ENCODE measurements at regions not wholly inside any gene's neighbourhood (a gene's known extent, or its start where the extent isn't known, plus 50 kb on each side); places are given as distances from the start of the nearest gene placed in this dataset.

DNA sequence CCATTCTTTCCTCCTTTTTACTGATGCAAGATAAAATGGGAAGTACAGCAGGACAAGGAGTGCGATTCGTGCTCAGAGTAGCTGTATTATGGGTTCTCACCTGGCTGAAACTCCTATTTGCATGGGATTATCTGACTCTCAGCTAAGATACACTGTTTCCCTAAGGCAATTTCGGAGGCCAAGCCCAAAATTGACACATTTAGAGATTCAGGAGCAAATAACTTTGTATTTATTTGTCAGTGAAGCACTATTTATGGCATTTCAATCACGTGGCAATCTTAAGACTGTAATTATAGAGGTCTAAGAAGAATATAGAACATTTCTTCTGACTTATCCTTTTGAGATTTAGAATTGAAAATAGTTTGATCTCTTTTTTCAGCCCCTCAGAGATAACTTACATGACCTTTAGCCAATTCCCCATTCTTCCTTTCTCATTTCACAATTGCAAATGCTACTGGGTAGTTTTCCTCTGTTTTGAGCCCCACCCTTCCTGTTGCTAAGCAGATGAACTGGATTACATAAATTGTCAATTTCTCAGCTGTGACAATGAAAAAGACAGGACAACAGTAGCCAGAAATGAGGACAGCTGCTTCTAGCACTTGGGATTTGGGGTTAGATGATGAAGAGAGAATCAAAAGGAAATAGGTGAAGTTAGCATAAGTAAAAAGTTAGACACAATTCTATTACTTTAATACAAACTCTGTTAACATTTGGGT is 122.7 kb upstream of the FRY start:
- Histone ChIP-seq H3K9me1 (ENCODE audit: insufficient read depth, low read length) (no peaks in the 10 kb centered on the region), H3K79me1 (ENCODE audit: low read depth in 1 of 2, low read length in 2 of 2) (no peaks in the 10 kb centered on the region), H4K91ac (ENCODE audit: insufficient read depth, low read depth, low read length) (no peak overlapping the region), H2BK5ac (ENCODE audit: low read depth, low read length, poor library complexity, severe bottlenecking) (no peak overlapping the region), H3K14ac (replicated peaks; ENCODE audit: low read depth, low read length) (no peak overlapping the region), H3K9ac (ENCODE audit: low read depth, low read length) (no peak overlapping the region), H4K8ac (ENCODE audit: low read depth in 2 of 2, low read length in 2 of 2) (no peak overlapping the region), H3K4me3 (ENCODE audit: insufficient read depth, low read depth, low read length) (no peak overlapping the region), H4K5ac (ENCODE audit: low read depth, low read length) (no peak overlapping the region), H2BK20ac (ENCODE audit: low read depth, low read length) (no peak overlapping the region), H3K56ac (ENCODE audit: extremely low read depth, insufficient read depth, low read length) (no peak overlapping the region), H2BK15ac (ENCODE audit: low read depth, low read length) (no peak overlapping the region), H3K4me2 (ENCODE audit: low read depth, low read length) (no peak overlapping the region), H2BK120ac (ENCODE audit: low read depth, low read length) (no peak overlapping the region), H3K9me3 (ENCODE audit: control insufficient read depth, insufficient read depth, low read length) (no peaks in the 10 kb centered on the region), H3K27me3 (ENCODE audit: control insufficient read depth, insufficient read depth, low read length) (peaks cover 8% of the 10 kb centered on the region; the same call in 1 of the 2 replicates), H3K18ac (ENCODE audit: low read depth, low read length) (no peak overlapping the region), H3K4me1 (ENCODE audit: control insufficient read depth, insufficient read depth, low read length) (no peaks in the 10 kb centered on the region; the same call in 1 of the 2 replicates), H3K23ac (ENCODE audit: low read depth, low read length) (no peak overlapping the region), H2AK9ac (replicated peaks; ENCODE audit: low read depth, low read length, poor library complexity) (no peak overlapping the region), H2AK5ac (ENCODE audit: low read depth, low read length) (no peak overlapping the region), H3K4ac (ENCODE audit: low read depth, low read length) (no peak overlapping the region), H2AFZ (replicated peaks; ENCODE audit: low read length, poor library complexity) (no peak overlapping the region), H3K36me3 (ENCODE audit: control insufficient read depth, insufficient read depth, low read length) (no peaks in the 10 kb centered on the region), H3K27ac (ENCODE audit: insufficient read depth, low read length) (no peak overlapping the region), H4K20me1 (ENCODE audit: insufficient read depth, low read length) (no peaks in the 10 kb centered on the region)
- no peak for TF ChIP-seq MAFK (IDR thresholded peaks at IDR 0.05; ENCODE audit: low read depth, low read length)
- TF ChIP-seq, protein P1, sequence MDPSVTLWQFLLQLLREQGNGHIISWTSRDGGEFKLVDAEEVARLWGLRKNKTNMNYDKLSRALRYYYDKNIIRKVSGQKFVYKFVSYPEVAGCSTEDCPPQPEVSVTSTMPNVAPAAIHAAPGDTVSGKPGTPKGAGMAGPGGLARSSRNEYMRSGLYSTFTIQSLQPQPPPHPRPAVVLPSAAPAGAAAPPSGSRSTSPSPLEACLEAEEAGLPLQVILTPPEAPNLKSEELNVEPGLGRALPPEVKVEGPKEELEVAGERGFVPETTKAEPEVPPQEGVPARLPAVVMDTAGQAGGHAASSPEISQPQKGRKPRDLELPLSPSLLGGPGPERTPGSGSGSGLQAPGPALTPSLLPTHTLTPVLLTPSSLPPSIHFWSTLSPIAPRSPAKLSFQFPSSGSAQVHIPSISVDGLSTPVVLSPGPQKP (IDR thresholded peaks at IDR 0.05; ENCODE audit: borderline replicate concordance, low read depth, low read length): no peak
- ChIA-PET POLR2A (ENCODE audit: unreplicated experiment) (no interaction called here), CTCF (interaction anchor here (0.7 to 1.8 kb wide), 5 partner anchors 11 to 328 kb away, joined by 3 to 27 read pairs (median 4); no protein-coding TSS in a partner anchor)
- DNase-seq (no peak), ATAC-seq (ENCODE audit: low read depth) (no peak)
- intact Hi-C loops (cut with micrococcal nuclease): no loop called here
- in situ Hi-C loops (cut with MboI; ENCODE audit: low sequenced_read_pairs): no loop called here
- no CpG with 5 or more reads among the region's 4 CpGs for WGBS, 2 experiments (ENCODE audit: extremely low coverage in 2 of 2, insufficient read length in 1 of 2)
- no TSS peak for BruUV-seq (replicated peaks)
- dilution Hi-C loops (cut with HindIII; ENCODE audit: low sequenced_read_pairs, unreplicated experiment): no loop called here
